KMS-11 (cell line): ENCODE measurements at regions not wholly inside any gene's neighbourhood (a gene's known extent, or its start where the extent isn't known, plus 50 kb on each side); places are given as distances from the start of the nearest gene placed in this dataset.

ENCODE experiments used
- H2AFZ ChIP-seq: fragments of 200-600 bp; sonication (generic); 2 replicates; pipeline ENCODE4 v1.6.1; 2016; ENCODE audit warnings: antibody characterized with exemption, mixed run types, low read depth
- H3K27ac ChIP-seq: fragments of 200-600 bp; sonication (generic); 2 replicates; pipeline ENCODE4 v1.6.1; 2016; ENCODE audit warnings: mild to moderate bottlenecking, mixed run types
- H3K27me3 ChIP-seq: fragments of 200-600 bp; sonication (generic); 2 replicates; pipeline ENCODE4 v1.6.1; 2017; ENCODE audit warnings: mild to moderate bottlenecking, low read depth, mixed run types, moderate library complexity; ENCODE audit not compliant: insufficient read depth
- H3K36me3 ChIP-seq: fragments of 200-600 bp; sonication (generic); 2 replicates; pipeline ENCODE4 v1.6.1; 2017; ENCODE audit warnings: mild to moderate bottlenecking, mixed run types; ENCODE audit not compliant: insufficient read depth
- H3K4me1 ChIP-seq: fragments of 200-600 bp; sonication (generic); 2 replicates; pipeline ENCODE4 v1.6.1; 2016; ENCODE audit warnings: mild to moderate bottlenecking, low read depth, mixed run types; ENCODE audit not compliant: poor library complexity, severe bottlenecking
- H3K4me2 ChIP-seq: fragments of 200-600 bp; sonication (generic); 2 replicates; pipeline ENCODE4 v1.7.0; 2016; ENCODE audit warnings: mild to moderate bottlenecking, mixed run types
- H3K4me3 ChIP-seq: fragments of 200-600 bp; sonication (generic); IDR thresholded peaks from 2 replicates; pipeline ENCODE4 v1.6.1; 2017; ENCODE audit warnings: low read depth, low read length, mixed read lengths; ENCODE audit not compliant: insufficient read depth
- H3K79me2 ChIP-seq: fragments of 200-600 bp; sonication (generic); 2 replicates; pipeline ENCODE4 v1.6.1; 2016; ENCODE audit warnings: low read depth, mixed run types; ENCODE audit not compliant: insufficient read depth
- H3K9ac ChIP-seq: fragments of 200-600 bp; sonication (generic); 2 replicates; pipeline ENCODE4 v1.6.1; 2016; ENCODE audit warnings: mild to moderate bottlenecking, mixed run types
- H4K20me1 ChIP-seq: fragments of 200-600 bp; sonication (generic); 2 replicates; pipeline ENCODE4 v1.6.1; 2016; ENCODE audit warnings: mild to moderate bottlenecking, mixed run types; ENCODE audit not compliant: insufficient read depth
- CTCF ChIP-seq: fragments of 200-600 bp; sonication (generic); conservative IDR thresholded peaks from 2 replicates; pipeline ENCODE4 v1.6.1; 2017; ENCODE audit warnings: low read depth, mild to moderate bottlenecking, antibody characterized with exemption, low read length, moderate library complexity, mixed read lengths

GRCh38 chr13:93060144-93060543 lies 166.5 kb upstream of the GPC6 start:
- Histone ChIP-seq H3K79me2 (no peaks in the 10 kb centered on the region), H3K27me3 (no peaks in the 10 kb centered on the region), H4K20me1 (no peaks in the 10 kb centered on the region), H3K27ac (no peak overlapping the region), H2AFZ (no peak overlapping the region), H3K4me1 (no peaks in the 10 kb centered on the region), H3K36me3 (no peaks in the 10 kb centered on the region), H3K4me3 (no peak overlapping the region), H3K4me2 (no peak overlapping the region), H3K9ac (no peak overlapping the region)
- no peak for TF ChIP-seq CTCF

GRCh38 chr13:93066187-93066586 lies 160.4 kb upstream of the GPC6 start:
- H3K4me3 ChIP-seq: no peak overlapping the region
- TF ChIP-seq CTCF: no peak
- no peak overlapping the region for H3K9ac ChIP-seq
- no peak overlapping the region for H3K27ac ChIP-seq
- H2AFZ ChIP-seq: no peak overlapping the region
- H3K27me3 ChIP-seq: no peaks in the 10 kb centered on the region
- no peaks in the 10 kb centered on the region for H3K79me2 ChIP-seq
- H4K20me1 ChIP-seq: no peaks in the 10 kb centered on the region
- no peaks in the 10 kb centered on the region for H3K36me3 ChIP-seq
- no peak overlapping the region for H3K4me2 ChIP-seq
- no peaks in the 10 kb centered on the region for H3K4me1 ChIP-seq

- no peak overlapping the region for H3K27ac ChIP-seq
- H3K27me3 ChIP-seq: no peaks in the 10 kb centered on the region
- H3K36me3 ChIP-seq: no peaks in the 10 kb centered on the region
- H3K4me1 ChIP-seq: peaks cover 7% of the 10 kb centered on the region
- H3K79me2 ChIP-seq: no peaks in the 10 kb centered on the region
- no peak overlapping the region for H3K9ac ChIP-seq
- no peak for TF ChIP-seq CTCF
- H2AFZ ChIP-seq: no peak overlapping the region
- no peaks in the 10 kb centered on the region for H4K20me1 ChIP-seq
- no peak overlapping the region for H3K4me3 ChIP-seq
- H3K4me2 ChIP-seq: no peak overlapping the region
Measured at GRCh38 chr13:93079294-93079693, 147.3 kb upstream of the GPC6 start.

- Histone ChIP-seq H4K20me1 (no peaks in the 10 kb centered on the region), H3K4me1 (peaks cover 7% of the 10 kb centered on the region), H3K27ac (no peak overlapping the region), H3K36me3 (no peaks in the 10 kb centered on the region), H3K79me2 (no peaks in the 10 kb centered on the region), H2AFZ (no peak overlapping the region), H3K9ac (no peak overlapping the region), H3K4me2 (no peak overlapping the region), H3K27me3 (no peaks in the 10 kb centered on the region), H3K4me3 (no peak overlapping the region)
- no peak for TF ChIP-seq CTCF
Measured at GRCh38 chr13:93080166-93080565, 146.4 kb upstream of the GPC6 start.
